ENCODE measurements at regions not wholly inside any gene's neighbourhood (a gene's known extent, or its start where the extent isn't known, plus 50 kb on each side); places are given as distances from the start of the nearest gene placed in this dataset.

GRCh38 chr2:160683206-160683605 lies 189.6 kb upstream of the RBMS1 start:
- Histone ChIP-seq H3F3A (ENCODE audit: insufficient read depth, low read length) (no peaks in the 10 kb centered on the region), H3K4me3 (ENCODE audit: low read depth, low read length, poor library complexity, severe bottlenecking) (no peak overlapping the region), H3K27ac (ENCODE audit: low read depth, low read length, poor library complexity, severe bottlenecking) (no peak overlapping the region), H3K9me3 (ENCODE audit: low read length) (no peaks in the 10 kb centered on the region), H4K20me1 (ENCODE audit: insufficient read depth, low read length) (no peaks in the 10 kb centered on the region), H3K9ac (ENCODE audit: low read length) (no peak overlapping the region), H3K4me2 (ENCODE audit: low read length) (no peak overlapping the region), H2AFZ (ENCODE audit: low read length) (no peak overlapping the region), H3K4me1 (ENCODE audit: insufficient read depth, low read length, severe bottlenecking) (no peaks in the 10 kb centered on the region), H3K79me2 (ENCODE audit: insufficient read depth, low read length) (no peaks in the 10 kb centered on the region), H3K36me3 (ENCODE audit: insufficient read depth, low read length) (no peaks in the 10 kb centered on the region), H3K9me2 (ENCODE audit: low read depth, low read length) (no peaks in the 10 kb centered on the region), H3K27me3 (ENCODE audit: insufficient read depth, low read length) (no peaks in the 10 kb centered on the region)
- no peak for TF ChIP-seq EZH2 (IDR thresholded peaks at IDR 0.05; ENCODE audit: borderline replicate concordance, low read length)
- TF ChIP-seq CTCF (IDR thresholded peaks at IDR 0.05; ENCODE audit: low read length): no peak

- H2AFZ ChIP-seq (ENCODE audit: low read length): no peak overlapping the region
- H3K79me2 ChIP-seq (ENCODE audit: insufficient read depth, low read length): no peaks in the 10 kb centered on the region
- H3K27ac ChIP-seq (ENCODE audit: low read depth, low read length, poor library complexity, severe bottlenecking): no peak overlapping the region
- no peak overlapping the region for H3K4me3 ChIP-seq (ENCODE audit: low read depth, low read length, poor library complexity, severe bottlenecking)
- no peak overlapping the region for H3K9ac ChIP-seq (ENCODE audit: low read length)
- H3K4me1 ChIP-seq (ENCODE audit: insufficient read depth, low read length, severe bottlenecking): no peaks in the 10 kb centered on the region
- H3K27me3 ChIP-seq (ENCODE audit: insufficient read depth, low read length): no peaks in the 10 kb centered on the region
- TF ChIP-seq CTCF (IDR thresholded peaks at IDR 0.05; ENCODE audit: low read length) (no peak), EZH2 (IDR thresholded peaks at IDR 0.05; ENCODE audit: borderline replicate concordance, low read length) (no peak)
- no peaks in the 10 kb centered on the region for H3K9me3 ChIP-seq (ENCODE audit: low read length)
- H3K9me2 ChIP-seq (ENCODE audit: low read depth, low read length): no peaks in the 10 kb centered on the region
- H4K20me1 ChIP-seq (ENCODE audit: insufficient read depth, low read length): no peaks in the 10 kb centered on the region
- no peaks in the 10 kb centered on the region for H3K36me3 ChIP-seq (ENCODE audit: insufficient read depth, low read length)
- H3K4me2 ChIP-seq (ENCODE audit: low read length): no peak overlapping the region
- H3F3A ChIP-seq (ENCODE audit: insufficient read depth, low read length): no peaks in the 10 kb centered on the region
Observed at GRCh38 chr2:160687629-160688028, 194.0 kb upstream of the RBMS1 start.

GRCh38 chr2:160689441-160689840 lies 195.8 kb upstream of the RBMS1 start:
- no peaks in the 10 kb centered on the region for H3K79me2 ChIP-seq (ENCODE audit: insufficient read depth, low read length)
- H3K9ac ChIP-seq (ENCODE audit: low read length): no peak overlapping the region
- H3K27ac ChIP-seq (ENCODE audit: low read depth, low read length, poor library complexity, severe bottlenecking): no peak overlapping the region
- no peak overlapping the region for H2AFZ ChIP-seq (ENCODE audit: low read length)
- H3K9me2 ChIP-seq (ENCODE audit: low read depth, low read length): no peaks in the 10 kb centered on the region
- no peak overlapping the region for H3K4me3 ChIP-seq (ENCODE audit: low read depth, low read length, poor library complexity, severe bottlenecking)
- no peaks in the 10 kb centered on the region for H3K4me1 ChIP-seq (ENCODE audit: insufficient read depth, low read length, severe bottlenecking)
- TF ChIP-seq EZH2 (IDR thresholded peaks at IDR 0.05; ENCODE audit: borderline replicate concordance, low read length) (no peak), CTCF (IDR thresholded peaks at IDR 0.05; ENCODE audit: low read length) (no peak)
- H4K20me1 ChIP-seq (ENCODE audit: insufficient read depth, low read length): no peaks in the 10 kb centered on the region
- H3K9me3 ChIP-seq (ENCODE audit: low read length): no peaks in the 10 kb centered on the region
- no peaks in the 10 kb centered on the region for H3K27me3 ChIP-seq (ENCODE audit: insufficient read depth, low read length)
- no peaks in the 10 kb centered on the region for H3K36me3 ChIP-seq (ENCODE audit: insufficient read depth, low read length)
- no peaks in the 10 kb centered on the region for H3F3A ChIP-seq (ENCODE audit: insufficient read depth, low read length)
- no peak overlapping the region for H3K4me2 ChIP-seq (ENCODE audit: low read length)
